ENCODE measurements at regions not wholly inside any gene's neighbourhood (a gene's known extent, or its start where the extent isn't known, plus 50 kb on each side); places are given as distances from the start of the nearest gene placed in this dataset.

DNA sequence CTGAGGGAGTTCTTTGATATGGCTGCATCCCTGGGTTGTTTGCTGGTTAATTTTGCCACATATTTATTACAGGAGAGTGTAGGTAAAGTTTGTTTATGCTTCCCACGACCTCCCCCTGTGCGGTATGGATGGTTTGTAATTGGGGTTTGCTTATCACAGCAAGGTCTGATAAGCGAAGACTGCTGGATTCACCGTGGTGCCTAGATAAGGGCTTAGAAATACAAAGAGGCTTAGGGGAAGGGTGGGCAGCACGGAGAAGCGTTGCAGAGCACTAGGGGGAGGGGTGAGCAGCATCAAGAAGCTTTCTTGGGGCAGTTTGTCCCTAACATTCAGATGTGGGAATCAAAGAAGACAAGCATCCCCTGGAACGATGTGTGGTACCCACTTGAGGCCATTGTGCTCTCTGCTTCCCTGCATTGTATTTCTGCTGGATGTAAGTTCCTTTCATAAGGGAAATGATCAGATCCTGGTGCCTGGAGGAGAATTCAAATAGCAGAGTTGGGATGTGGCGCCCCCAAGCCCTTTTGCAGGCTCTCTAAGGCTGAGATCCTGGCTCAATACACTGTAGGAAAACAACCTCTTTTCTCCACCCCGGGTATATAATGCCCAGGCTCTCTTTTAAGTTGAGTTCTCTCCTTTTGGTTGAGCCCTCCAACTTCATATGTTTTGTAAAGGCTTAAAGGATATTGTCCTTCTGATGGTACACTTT lies 598.1 kb upstream of the ADGRL4 start:
- no peak for DNase-seq

DNA sequence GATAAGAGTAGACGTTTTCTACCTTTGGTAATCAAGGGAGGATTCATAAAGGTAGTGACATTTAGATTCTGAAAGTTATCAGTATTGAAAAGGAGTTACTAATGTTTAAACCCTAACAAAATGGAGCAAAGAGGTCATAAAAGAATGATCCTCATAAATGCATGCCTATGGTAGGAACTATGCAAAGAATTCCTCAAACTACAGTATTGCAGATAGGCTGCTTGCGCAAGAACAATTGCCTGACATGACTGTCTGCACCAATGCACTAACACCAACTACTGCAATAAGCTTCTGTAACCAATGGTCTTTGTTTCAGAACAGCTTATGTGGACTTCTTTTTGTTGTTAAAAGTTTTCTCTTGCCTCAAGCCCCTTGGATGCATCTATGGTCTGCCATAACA lies 597.3 kb upstream of the ADGRL4 start:
- no peak for DNase-seq

DNA sequence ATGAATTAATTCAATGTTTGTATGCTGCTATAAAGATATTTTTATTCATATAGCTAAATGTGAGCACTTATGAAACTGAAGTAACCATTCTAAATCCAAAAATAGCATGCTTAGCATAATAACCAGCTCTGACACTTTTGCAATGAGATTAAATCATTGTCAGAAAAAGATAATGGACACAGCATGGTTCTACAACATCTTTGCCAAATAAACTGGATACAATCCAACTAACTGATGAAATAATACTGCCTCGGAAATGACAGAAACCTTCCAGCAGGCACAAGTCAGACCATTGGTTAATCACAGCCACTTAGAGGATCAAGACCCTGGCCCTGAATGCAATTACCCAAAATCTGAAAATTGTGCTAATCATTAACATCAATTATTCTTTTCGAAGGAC lies 592.7 kb upstream of the ADGRL4 start:
- DNase-seq = peak; percentile 34

DNA sequence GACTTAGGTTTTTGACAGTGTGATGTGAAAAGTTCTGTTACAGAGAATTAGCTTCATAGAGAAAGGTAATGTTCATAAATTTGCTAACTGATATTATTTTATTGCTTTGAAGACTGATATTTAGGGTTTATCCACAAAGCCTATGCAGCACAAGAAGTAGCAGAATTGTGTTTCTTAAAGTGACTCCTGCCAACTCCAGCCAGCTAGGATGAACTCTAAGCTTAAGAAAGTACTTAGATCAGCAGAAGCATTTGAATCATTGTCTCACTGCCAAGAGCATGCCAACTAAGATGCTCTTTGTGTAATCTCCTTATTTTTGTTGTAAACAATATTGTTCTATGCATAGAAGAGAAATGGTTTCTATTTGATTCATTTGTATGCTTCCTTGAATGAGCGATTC lies 589.4 kb upstream of the ADGRL4 start:
- no peak for DNase-seq

DNA sequence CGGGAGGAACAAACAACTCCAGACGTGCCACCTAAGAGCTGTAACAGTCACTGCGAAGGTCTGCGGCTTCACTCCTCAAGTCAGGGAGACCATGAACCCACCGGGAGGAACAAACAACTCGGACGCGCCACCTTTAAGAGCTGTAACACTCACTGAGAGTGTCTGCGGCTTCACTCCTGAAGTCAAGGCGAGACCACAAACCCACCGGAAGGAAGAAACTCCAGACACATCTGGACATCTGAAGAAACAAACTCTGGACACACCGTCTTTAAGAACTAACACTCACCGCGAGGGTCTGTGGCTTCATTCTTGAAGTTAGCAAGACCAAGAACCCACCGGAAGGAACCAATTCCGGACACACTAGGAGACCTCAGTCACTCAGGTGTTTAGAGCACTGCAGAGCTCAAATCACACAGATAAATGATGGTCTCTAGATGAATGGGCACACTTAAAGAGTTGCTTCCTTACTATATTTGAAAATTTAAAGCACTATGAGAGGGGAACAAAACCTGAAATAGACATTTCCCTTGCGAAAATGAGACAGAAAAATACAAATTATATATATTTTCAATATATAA lies 587.7 kb upstream of the ADGRL4 start:
- no peak for DNase-seq

DNA sequence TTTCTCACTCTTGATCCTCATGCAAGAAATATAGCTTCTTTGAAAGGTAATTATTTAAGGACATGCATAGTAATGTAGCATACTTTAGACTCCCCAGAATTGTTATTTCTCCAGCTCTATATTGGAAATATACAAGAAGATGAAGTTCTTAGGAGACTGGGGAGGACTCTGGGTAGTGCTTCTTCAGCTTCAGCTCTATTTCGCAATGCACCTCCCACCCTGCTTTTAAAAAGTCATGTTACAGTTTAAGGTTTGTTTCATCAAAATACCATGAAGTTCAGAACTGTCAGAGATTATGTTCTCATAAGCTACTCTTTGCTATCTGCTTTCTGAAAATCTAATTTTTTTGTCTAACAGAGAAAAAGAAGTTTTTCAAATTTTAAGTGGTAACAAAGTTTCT lies 586.2 kb upstream of the ADGRL4 start:
- DNase-seq = no peak

DNA sequence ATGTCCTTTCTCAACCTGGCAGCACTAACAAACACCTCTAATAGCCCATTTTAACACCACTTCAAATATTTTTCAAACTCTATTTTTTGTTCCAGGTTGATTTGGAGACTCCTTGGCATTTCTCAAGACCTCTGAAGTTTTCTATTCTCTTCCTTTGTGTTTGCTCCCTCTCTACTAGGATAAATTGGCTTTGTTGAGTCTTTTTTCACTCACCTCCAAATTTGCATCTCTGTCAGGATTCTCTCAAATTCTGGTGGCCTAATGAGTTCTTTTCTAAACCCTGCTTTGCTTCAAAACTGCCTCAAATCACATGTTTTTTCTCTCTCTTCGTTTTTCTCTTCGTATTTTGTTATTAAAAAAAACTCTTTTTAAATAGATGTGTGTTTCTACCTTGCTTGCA lies 582.2 kb upstream of the ADGRL4 start:
- no peak for DNase-seq

DNA sequence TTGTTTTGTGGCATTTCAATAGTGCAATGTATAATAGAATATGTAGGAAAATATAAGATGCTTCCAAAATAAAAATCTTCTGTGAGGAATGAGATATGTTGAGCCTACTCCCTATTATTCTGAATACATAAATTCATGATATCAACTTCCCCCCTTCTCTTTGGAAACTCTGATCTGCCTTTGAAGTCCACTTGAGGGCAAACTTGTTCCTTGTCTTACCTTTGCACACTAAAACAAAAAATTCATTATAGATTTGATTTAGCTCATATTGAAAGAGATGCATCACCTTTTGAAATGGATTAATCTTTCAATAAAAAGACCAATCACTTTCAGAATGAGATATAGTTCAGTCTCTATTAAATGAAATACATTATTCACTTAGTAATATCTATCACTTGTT lies 580.7 kb upstream of the ADGRL4 start:
- DNase-seq = no peak

DNA sequence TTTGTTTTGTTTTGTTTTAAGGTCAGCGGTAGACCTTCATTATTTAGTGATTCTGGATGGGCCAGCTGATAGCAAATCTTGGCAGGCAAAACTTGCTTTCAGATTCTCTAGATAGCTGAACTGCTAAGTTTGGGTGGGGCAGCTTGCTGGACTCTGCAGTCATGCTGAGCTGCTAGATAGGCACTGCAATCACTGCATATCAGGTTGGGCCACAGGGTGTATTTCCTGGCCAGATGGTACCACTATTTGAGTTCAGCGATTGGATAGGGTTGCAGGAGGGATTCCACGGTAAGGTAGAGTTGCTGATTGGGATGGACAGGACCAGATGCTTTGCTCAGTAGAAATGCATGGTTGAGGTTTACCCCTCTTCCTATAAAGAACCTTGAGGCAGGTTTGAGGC lies 579.3 kb upstream of the ADGRL4 start:
- DNase-seq = no peak

DNA sequence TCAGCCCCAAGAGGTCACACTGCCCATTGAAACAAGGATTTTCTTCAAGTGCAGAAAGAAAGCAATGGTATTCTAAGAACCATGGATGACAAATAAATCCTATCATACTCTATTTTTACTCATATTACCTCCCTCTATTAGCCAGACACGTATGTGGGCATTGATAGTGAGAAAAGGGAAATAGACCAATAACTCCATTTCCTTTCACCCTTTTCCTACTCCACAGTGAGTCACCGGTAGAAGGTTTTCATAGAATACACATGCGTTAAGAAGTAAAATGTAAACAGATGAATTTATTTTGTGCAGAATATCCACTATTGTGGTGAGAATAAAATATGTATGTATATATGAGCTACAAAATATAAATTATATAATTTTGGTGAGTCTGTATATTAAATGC lies 568.9 kb upstream of the ADGRL4 start:
- no peak for DNase-seq

DNA sequence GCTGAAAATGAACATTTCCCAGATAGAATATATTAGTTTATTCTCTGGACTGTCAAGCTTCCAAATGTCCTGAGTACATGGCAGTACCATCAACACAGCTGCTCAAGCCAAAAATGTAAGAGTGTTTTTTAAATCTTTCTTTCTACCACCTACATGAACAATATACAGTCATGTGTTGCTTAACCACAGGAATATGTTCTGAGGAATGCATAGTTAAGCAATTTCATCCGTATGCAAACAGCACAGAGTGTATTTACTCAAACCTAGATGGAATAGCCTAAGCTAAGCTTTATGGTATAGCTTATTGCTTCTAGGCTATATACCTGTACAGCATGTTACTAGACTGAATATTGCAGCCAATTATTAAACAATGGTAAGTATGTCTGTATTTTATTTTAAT lies 561.9 kb upstream of the ADGRL4 start:
- DNase-seq = no peak

DNA sequence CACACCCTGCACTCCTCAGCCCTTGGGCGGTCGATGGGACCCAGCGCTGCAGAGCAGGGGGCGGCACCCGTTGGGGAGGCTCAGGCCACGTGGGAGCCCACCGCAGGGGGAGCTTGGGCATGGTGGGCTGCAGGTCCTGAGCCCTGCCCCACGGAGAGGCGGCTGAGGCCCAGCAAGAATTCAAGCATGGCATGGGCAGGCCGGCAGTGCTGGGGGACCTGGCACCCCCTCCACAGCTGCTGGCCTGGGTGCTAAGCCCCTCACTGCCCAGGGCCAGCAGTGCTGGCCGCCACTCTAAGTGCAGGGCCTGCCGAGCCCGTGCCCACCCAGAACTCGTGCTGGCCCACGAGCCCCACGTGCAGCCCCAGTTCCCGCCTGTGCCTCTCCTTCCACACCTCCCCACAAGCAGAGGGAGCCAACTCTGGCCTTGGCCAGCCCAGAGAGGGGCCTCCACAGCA lies 555.0 kb upstream of the ADGRL4 start:
- no peak for DNase-seq

DNA sequence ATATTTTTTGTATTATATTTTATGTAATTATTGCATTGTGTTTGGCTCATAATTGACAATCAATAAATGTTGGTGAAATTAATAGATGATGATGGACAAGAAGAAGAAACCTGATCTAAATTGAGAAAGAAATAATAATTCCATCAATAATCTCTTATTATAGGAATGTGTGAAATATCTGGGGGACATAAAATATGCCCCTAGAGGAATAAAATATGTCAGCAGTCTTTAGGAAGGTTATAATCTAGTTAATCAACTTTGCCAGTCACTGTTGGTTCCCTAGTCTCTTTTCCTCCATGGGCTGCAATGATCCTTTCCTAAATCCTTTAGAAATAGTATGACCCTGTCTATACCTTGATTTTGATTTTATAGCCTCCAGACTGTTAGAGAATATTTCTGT lies 549.7 kb upstream of the ADGRL4 start:
- no peak for DNase-seq

DNA sequence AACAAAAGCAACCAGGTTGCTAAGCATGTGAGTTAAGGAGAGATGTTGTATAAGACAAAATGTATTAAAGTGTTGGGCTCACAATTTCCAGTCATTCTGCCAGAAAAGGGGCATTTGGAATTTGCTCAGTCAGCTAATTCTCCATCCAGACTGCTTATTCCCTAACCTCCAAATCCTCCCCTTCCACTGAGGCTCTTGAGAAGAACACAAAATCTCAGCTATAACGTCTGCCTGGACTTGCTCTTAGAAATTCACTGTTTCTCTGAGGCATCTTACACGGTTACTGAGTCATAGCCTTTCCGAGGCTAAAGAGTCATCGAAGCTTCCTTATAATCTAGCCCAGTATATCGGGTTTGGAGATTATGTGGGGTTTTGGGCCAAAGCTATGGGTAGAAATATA lies 548.2 kb upstream of the ADGRL4 start:
- DNase-seq = no peak

DNA sequence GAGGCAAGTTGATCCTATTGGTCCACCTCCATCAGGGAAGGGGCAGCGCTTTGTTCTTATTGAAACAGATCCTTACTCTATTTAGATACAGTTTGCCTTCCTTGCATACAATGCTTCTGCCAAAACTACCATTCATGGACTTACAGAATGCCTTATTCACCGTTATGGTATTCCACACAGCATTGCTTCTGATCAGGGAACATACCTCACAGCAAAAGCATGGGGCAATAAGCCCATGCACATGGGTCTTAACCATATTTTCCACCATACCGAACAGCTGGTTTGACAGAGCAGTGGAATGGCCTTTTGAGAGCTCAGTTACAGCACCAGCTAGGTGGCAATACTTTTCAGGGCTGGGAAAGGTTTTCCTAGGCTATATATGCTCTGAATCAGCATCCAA lies 544.8 kb upstream of the ADGRL4 start:
- DNase-seq = no peak

DNA sequence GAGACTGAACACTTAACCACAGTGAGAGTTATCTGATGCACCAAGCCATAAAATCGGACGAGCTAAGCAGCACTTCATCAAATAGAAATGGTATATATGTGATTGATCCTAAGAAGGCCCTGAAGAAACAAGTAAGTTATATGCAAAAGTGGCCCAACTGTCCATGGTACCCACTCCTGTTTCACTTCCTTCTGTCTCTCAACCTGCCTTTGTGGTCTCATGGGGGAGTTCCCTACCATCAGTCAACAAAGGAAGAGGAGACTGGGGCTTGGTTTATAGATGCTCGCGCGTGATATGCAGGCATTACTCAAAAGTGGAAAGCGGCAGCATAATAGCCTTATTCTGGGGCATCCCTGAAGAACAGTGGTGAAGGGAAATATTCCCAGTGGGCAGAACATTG lies 543.9 kb upstream of the ADGRL4 start:
- no peak for DNase-seq

DNA sequence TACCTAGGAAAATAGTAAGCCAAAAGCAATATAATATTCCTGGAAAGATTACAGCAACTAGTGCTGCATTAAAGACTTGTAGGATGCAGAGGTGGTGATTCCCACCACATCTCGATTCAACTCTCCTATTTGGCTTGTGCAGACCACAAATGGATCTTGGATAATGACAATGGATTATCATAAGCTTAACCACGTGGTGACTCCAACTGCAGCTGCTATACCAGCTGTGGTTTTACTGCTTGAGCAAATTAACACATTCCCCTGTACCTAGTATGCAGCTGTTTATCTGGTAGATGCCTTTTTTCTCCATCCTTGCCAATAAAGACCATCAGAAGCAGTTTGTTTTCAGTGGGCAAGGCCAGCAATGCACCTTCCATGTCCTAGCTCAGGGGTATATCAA lies 542.7 kb upstream of the ADGRL4 start:
- DNase-seq = no peak

DNA sequence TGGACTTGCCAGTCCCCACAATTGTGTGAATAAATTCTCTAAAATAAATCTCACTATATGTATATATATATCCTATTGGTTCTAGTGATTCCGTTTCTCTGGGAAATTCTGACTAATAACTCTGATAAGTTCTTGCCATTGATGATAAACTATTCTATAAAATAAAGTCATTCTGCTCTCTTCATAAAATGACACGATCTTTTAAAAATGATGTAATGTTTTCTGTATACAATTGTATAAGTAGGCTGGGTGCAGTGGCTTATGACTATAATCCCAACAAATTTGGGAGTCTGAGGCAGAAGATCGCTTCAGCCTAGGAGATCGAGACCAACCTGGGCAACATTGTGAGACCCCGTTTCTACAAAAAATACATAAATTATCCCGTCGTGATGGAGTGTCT lies 541.0 kb upstream of the ADGRL4 start:
- no peak for DNase-seq

DNA sequence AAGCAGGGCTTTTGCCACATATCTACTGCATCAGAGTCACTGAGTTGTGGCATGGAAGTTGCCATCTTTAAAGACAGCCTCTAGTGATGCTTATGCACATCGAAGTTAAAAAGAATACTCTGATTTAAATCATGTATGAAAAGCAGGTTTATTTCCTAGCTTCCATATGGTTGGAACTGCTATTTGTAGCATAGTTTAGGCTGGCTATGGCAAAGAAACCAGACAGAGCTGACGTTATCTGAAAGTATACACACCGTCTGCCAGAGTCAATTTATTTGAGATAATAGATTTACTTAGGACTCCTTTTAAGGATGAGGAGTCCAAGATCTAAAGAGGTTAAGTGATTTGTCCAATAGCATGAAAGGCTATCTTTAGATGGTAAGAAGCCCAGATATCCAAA lies 536.9 kb upstream of the ADGRL4 start:
- DNase-seq = no peak

DNA sequence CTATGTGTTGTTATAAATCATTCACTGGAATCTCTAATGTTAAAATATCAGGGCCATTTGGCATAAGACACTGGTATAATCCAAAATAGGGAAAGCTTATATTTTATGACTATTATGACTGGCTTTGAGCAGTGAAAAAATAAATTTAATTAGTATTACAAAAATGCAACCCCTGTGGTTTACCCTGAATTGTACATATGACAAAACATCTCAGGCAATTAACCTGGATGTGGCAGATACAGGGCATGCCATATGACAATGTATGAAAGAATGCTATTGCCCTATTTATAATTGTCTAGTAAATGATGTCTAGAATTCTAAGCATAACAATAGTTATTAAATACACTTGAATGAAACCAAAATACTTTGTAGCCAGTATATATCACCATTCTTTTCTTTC lies 532.5 kb upstream of the ADGRL4 start:
- DNase-seq = no peak

DNA sequence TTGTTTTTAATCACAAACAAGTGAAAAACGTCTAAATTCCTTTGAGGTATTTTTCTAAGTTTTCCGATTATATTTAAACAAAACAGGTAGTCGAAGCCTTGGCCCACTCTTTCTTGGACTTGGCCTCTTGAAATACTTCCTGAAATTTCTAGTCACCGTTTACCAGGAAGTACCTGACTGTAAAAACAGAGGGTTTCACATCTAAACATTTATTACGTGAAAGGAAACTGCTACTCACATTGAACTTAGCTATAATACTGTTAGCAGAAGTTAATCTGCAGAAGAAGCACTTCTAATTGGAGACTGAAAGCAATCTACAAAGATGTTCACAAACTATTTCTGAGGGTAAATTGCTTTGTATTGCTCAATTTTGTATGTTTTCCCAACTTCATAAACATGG lies 526.0 kb upstream of the ADGRL4 start:
- DNase-seq = no peak

DNA sequence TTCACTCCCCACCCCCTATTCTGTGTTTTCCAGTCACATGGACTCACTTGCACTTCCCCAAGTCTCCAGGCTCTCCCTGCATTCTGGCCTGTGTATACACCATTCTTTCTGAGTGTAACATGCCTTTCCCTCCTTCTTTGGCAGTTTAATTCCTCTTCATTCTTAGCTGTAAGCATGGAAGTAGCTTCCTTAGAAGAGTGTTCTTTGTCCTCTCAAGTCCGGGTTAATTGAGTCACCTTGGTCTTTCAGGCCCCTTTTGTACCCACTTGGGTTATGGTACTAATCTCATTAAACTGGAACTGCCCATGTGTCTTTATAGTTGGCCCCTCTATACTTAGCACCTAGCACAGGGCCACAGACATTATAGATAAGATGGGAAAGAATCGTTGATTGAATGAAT lies 525.3 kb upstream of the ADGRL4 start:
- DNase-seq = no peak

DNA sequence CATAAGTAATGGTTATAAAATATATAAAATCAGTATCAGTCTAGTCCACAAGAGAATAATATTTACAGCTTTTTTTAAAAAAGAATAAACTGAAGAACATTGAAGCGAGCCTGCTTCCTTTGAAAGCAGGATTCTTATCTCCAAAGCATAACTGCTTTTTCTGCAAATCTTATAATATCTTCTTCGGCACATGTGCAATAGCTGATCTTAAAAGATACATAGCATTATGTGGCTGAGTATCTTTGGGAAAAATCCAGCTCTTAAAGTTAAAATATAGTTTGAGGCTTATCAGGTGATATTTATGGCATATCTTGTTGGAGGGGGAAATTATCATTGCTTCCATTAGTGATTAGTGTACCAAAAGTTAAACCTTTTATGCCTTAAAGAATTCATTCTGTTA lies 523.9 kb upstream of the ADGRL4 start:
- DNase-seq = no peak

DNA sequence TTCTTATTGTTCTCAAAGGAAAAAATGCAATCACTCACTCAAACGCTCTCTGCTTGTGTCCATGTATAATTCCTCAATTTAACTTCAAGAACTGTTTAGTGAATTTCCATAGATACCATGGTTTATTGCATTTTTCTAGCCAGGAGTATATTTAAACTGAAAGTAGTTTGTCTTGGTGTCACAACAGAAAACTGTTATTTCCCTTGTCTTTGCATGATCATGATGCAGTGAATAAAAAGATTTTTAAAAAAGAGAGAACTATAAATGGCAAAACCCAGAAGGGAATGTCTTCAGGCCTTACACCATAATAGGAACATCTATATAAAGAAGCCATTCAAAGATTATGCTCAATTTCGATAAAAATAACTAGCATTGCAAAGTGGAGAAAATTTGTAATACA lies 523.5 kb upstream of the ADGRL4 start:
- no peak for DNase-seq

DNA sequence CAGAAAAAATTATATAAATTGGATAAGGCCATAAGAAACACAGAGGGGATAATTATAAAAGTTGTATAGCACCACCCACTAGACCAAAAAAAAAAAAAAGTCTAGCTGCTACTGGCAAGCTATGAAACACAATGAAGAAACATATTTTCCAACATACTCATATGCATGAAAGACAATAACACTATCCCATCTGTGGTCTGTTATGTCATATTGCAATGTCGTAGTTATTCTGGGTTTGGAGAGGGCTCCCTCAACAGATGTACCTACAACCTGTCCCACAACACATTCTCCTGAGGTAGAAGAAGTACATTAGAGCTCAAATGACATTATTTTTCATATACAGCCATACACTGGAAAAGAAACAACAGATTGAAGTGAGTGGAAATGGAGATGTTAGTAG lies 517.6 kb upstream of the ADGRL4 start:
- DNase-seq = no peak
